RWPE1 (cell line): ENCODE measurements at regions not wholly inside any gene's neighbourhood (a gene's known extent, or its start where the extent isn't known, plus 50 kb on each side); places are given as distances from the start of the nearest gene placed in this dataset.

Experiments used
- CTCF ChIA-PET: fragments of 350-600 bp; sonication (Branson Sonifier 250); formaldehyde crosslinking; extraction: SDS; loops from one replicate; lab custom pipeline; 2021; lab: Yijun Ruan, JAX
- POLR2A ChIA-PET: fragments of 400-600 bp; formaldehyde crosslinking; extraction: SDS; loops from one replicate; lab custom pipeline; 2020; ENCODE audit warnings: antibody characterized with exemption; ENCODE audit not compliant: low non-redundant PET; lab: Yijun Ruan, JAX
- DNase-seq: peaks from one replicate; pipeline ENCODE4 v3.0.0; 2012; ENCODE audit warnings: low spot score
- H3K27ac ChIP-seq: fragments of 450-650 bp; 2 replicates; pipeline ENCODE4 v1.5.1; 2017
- CTCF ChIP-seq: fragments of 450-650 bp; conservative IDR thresholded peaks from 2 replicates; pipeline ENCODE4 v1.5.1; 2017; ENCODE audit warnings: low read depth, mild to moderate bottlenecking

- CTCF ChIA-PET: interaction anchor here (0.7 kb wide), 1 partner anchor 22 kb away, joined by 3 read pairs; no protein-coding TSS in a partner anchor
- TF ChIP-seq CTCF: no peak
- DNase-seq: no peak
- no peak overlapping the region for H3K27ac ChIP-seq
- POLR2A ChIA-PET: no interaction called here
These were observed 352.8 kb upstream of the SYNCRIP start for GRCh38 chr6:85995339-85996033.

GRCh38 chr6:85986681-85987080 lies 344.0 kb upstream of the SYNCRIP start:
- POLR2A ChIA-PET: no interaction called here
- DNase-seq: no peak
- no peak for TF ChIP-seq CTCF
- H3K27ac ChIP-seq: no peak overlapping the region
- CTCF ChIA-PET: no interaction called here

- no peak for TF ChIP-seq CTCF
- ChIA-PET CTCF (no interaction called here), POLR2A (no interaction called here)
- no peak for DNase-seq
- no peak overlapping the region for H3K27ac ChIP-seq
These were observed 340.5 kb upstream of the SYNCRIP start for GRCh38 chr6:85983032-85983659.

- POLR2A ChIA-PET: no interaction called here
- no peak for DNase-seq
These were observed 335.0 kb upstream of the SYNCRIP start for GRCh38 chr6:85977661-85978060.

GRCh38 chr6:85975957-85976356 lies 333.3 kb upstream of the SYNCRIP start:
- no peak for TF ChIP-seq CTCF
- ChIA-PET POLR2A (no interaction called here), CTCF (no interaction called here)
- no peak overlapping the region for H3K27ac ChIP-seq
- no peak for DNase-seq

More at GRCh38 chr6:85977661-85978060, 335.0 kb upstream of the SYNCRIP start:
- CTCF ChIA-PET: no interaction called here
- no peak overlapping the region for H3K27ac ChIP-seq
- no peak for TF ChIP-seq CTCF

- CTCF ChIA-PET: no interaction called here
- no peak for DNase-seq
- POLR2A ChIA-PET: no interaction called here
- TF ChIP-seq CTCF: no peak
- H3K27ac ChIP-seq: no peak overlapping the region
These were observed 328.6 kb upstream of the SYNCRIP start for GRCh38 chr6:85971238-85971637.
